ENCODE measurements at regions not wholly inside any gene's neighbourhood (a gene's known extent, or its start where the extent isn't known, plus 50 kb on each side); places are given as distances from the start of the nearest gene placed in this dataset.

DNA sequence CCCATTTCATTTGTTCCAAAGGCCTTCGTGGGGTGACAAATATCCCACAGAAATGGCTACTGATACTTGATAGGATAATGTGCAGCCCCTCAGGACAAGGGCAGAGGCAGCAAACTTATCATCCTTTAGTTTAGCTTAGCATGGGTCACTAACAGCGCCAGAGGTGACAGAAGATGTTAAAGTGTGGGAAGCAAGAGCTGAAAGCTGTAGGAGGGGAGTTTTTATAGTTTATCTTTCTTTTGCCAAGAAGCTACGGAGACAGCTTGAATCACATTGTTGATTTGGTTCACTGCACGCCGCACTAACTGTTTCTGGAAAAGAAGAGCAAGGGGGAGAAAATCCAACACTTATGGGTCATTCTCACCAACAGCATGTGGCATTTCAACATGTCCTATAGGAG is 773.9 kb upstream of the MMS22L start:
- TF ChIP-seq, protein P1, sequence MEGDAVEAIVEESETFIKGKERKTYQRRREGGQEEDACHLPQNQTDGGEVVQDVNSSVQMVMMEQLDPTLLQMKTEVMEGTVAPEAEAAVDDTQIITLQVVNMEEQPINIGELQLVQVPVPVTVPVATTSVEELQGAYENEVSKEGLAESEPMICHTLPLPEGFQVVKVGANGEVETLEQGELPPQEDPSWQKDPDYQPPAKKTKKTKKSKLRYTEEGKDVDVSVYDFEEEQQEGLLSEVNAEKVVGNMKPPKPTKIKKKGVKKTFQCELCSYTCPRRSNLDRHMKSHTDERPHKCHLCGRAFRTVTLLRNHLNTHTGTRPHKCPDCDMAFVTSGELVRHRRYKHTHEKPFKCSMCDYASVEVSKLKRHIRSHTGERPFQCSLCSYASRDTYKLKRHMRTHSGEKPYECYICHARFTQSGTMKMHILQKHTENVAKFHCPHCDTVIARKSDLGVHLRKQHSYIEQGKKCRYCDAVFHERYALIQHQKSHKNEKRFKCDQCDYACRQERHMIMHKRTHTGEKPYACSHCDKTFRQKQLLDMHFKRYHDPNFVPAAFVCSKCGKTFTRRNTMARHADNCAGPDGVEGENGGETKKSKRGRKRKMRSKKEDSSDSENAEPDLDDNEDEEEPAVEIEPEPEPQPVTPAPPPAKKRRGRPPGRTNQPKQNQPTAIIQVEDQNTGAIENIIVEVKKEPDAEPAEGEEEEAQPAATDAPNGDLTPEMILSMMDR (IDR thresholded peaks at IDR 0.05): no peak
- TF ChIP-seq POLR2A (IDR thresholded peaks at IDR 0.05): no peak
